Heart left ventricle (tissue), 13 donors: ENCODE measurements at regions not wholly inside any gene's neighbourhood (a gene's known extent, or its start where the extent isn't known, plus 50 kb on each side); places are given as distances from the start of the nearest gene placed in this dataset.
"Not testable (repeated sequence)": the region's sequence is repeated elsewhere in the genome, so short reads cannot be mapped to it uniquely, and the experiment has no call there.

Source experiments
- CTCF ChIP-seq, 12 donors: fragments of 200-600 bp; sonication (generic) in 4 of 12; IDR thresholded peaks; one replicate each; pipeline versions ENCODE4 v1.5.0 to v1.8.0; 2018 to 2022; ENCODE audit warnings: antibody characterized with exemption in 12 of 12, mild to moderate bottlenecking in 5 of 12
- POLR2A ChIP-seq, 2 donors: fragments of 450-650 bp; IDR thresholded peaks; one replicate each; pipeline ENCODE4 v1.6.1; 2017; ENCODE audit warnings: antibody characterized with exemption in 2 of 2, mild to moderate bottlenecking in 2 of 2, moderate library complexity in 2 of 2
- donor health status: ischemic (EF 13 %, LVEDD 7.1; RV severe dilation, severe dysfunction).
- donor health status: DM: no; HTN: yes; CAD: no.
- donor health status: DM: no; HTN: no; CAD: no.
- donor health status: ischemic (EF 25% LVEDD 6.9; RV normal size, moderate dysfunction).
- donor health status: ischemic (EF 25% LVEDD 5.7; RV mildly dilated, moderate dysfunction).
- donor health status: ischemic (EF 35%, LVEDD 5.7; RV mildly dilated, moderate dysfunction).
- donor health status: nonischemic (EF 11% LVEDD 7.7; RV severe dilation, severe dysfunction).
- donor health status: DM: yes; HTN: yes; CAD: no.
- donor health status: PGD.
- donor health status: ischemic (EF 29% LVEDD 5.4; RV normal size, mild dysfunction).
- donor health status: nonischemic (EF 23%, LVEDD 6.1; RV moderate dilation, normal function).

DNA sequence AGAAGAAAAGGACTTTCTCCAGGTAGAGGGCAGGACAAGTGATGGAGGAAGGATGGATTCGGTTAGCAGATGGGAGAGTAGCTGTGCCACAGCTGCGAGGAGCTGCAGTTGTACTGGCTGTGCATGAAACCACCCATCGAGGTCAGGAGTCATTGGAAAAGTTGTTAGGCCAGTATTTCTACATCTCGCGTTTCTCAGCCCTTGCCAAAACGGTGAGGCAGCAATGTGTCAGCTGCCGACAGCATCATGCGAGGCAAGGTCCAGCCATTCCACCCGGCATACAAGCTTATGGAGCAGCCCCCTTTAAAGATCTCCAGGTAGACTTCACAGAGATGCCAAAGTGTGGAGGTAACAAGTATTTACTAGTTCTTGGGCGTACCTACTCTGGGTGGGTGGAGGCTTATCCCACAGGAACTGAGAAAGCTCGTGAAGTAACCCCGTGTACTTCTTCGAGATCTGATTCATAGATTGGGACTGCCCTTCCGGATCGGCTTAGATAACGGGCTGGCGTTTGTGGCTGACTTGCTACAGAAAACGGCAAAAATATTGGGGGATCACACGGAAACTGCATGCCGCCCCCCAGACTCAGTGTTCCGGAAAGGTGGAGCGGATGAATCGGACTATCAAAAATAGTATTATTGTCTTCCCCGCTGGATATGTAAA lies 105.0 kb upstream of the HMX1 start:
- not testable (repeated sequence) for TF ChIP-seq CTCF, POLR2A (IDR thresholded peaks at IDR 0.05)
